Stimulated activated CD8-positive, alpha-beta memory T cell treated with anti-CD3 and anti-CD28 coated beads, Interleukin-4, amount 100 ng/mL, for 4 hours (primary cell): ENCODE measurements at regions not wholly inside any gene's neighbourhood (a gene's known extent, or its start where the extent isn't known, plus 50 kb on each side); places are given as distances from the start of the nearest gene placed in this dataset.
"Not testable (repeated sequence)": the region's sequence is repeated elsewhere in the genome, so short reads cannot be mapped to it uniquely, and the experiment has no call there.

Source experiments
- DNase-seq, 2 donors: peaks; one replicate each; pipeline ENCODE4 v3.0.0-alpha.2; 2020; ENCODE audit warnings: low read depth in 2 of 2, low spot score in 1 of 2

DNA sequence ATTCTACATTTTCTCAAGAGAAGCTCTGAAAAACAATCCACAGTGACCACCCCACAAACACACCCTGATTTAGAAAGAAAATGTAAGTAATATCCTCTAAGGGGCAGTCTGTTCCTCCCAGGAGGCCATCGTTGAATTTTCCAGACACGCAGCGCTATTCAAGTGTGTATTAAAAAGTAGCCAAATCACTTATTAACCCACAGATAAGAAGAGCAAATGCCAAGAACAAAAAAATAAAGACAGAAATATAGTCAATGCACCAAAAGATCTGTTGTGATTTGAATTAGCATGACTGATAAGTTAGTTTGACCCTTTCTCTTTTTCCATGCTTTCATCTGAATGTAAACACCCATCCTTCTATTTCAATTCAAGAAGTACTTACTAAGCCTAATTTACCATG, 622.8 kb upstream of the ZNF385D start:
- no peak for DNase-seq

DNA sequence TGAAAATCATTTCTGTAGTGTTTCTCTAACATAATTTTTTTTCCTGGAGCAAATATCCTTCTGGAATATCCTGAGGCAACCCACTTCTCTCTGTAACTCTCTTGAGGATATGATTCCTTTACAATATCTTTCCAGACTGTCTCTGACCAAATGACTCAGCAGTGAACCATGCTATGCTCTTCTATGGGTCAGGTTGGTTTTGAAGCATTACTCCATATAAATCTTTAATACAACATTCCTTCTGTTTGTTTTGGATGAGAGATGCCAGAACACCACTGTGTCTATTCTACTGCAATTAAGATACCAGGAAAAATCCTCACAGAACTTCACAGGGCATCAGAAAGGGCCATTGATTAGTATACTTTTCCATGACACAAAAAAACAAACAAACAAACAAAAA, 626.4 kb upstream of the ZNF385D start:
- no peak for DNase-seq

DNA sequence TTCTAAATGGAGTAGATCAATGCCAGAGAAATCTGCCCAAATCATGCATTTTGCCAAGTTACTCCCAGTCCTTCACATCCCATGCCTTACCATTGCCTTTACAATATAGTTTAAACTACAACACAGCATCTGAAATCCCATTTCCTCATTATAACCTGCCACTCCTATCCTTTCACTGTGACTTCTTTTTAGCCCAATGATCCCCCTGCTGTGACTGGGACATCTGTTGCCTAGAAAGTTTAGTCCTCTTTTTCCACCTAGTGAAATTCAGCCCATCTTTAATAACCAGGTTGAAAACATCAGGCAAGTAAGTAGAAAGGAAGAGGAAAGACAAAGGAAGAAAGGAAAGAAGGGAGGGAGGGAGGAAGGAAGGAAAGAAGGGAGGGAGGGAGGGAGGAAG, 627.9 kb upstream of the ZNF385D start:
- DNase-seq, result no peak

DNA sequence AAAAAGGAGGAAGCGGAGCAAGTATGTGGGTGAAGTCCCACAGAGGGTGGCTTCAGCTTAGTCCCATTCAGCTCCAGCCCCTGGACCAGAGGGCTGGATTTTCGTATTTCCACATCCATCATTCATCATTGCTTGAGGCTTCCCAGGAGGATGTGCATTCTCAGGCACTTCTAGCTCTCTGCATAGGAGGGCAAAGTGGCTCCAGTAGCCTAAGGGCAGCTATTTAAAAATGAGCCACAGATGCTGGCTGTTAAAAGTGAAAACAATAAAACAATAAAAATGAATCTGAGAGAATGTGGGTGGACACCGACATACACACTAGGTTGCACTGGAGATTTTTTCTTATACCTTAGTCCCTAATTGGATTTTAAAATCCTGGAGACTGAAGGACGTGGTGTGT, 629.2 kb upstream of the ZNF385D start:
- DNase-seq, result no peak

DNA sequence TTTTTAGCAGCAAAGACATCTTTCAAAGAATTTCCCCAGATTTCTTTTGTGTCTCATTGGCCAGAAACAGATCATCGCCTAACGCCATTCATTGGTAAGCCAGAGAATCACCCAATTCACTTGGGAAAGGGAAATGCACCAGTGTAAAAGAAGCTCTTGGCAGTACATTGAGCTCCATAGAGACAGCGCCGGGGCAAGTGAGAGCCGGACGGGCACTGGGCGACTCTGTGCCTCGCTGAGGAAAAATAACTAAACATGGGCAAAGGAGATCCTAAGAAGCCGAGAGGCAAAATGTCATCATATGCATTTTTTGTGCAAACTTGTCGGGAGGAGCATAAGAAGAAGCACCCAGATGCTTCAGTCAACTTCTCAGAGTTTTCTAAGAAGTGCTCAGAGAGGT, 630.6 kb upstream of the ZNF385D start:
- DNase-seq, result peak in 1 of 2 donors; percentile 2

DNA sequence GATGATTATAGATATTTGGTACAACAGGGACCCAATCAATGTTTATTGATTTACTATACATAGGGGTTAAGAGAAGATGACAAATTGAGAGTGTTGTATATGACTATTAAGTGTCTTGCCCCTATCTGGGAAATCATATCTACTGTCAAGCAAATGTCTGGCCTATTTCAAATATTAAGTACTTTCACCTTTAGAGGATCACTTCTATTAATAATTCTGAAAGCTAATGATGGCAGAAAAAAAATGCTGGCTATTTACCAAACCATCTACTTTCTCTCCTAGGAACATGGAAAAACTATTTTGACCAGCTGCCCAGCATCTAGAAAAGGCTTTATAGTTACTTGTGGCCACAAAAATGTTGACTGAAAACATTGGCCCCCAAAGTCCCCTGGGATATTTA, 632.3 kb upstream of the ZNF385D start:
- no peak for DNase-seq

DNA sequence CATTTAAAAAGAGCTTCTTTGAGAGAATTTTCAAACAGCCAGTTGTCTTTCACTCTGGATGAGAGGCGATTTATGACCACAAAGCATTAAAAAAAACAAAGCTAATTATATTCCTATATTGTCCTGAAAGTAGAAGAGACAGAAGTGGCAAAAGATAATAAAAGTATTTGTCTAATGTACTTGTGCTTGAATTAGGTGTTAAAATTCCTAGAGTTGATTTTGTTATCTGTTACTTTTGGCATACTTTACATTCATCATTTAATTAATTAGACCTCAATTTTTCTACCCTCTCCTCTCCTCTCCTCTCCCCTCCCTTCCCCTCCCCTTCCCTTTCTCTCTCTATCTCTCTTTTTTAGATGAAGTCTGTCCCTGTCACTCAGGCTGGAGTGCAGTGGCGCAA, 635.1 kb upstream of the ZNF385D start:
- no peak for DNase-seq

DNA sequence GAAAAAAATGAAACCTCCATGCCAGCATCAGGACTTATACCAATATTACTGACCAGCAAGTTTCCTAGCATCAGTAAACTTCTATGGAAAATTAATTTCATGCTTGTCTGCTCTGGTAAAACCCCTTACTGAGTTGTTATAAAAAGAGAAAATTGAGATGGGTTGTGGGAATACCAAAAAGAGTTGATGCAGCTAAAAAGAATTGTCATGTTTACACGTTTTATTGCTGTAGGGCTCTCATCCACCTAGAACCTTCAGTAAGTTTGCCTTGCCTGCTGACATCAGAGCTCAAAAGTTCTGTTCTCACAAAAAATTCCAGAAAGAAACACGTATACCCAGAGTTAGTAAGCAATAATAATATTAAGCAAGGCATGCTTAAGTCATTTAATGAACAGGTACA, 641.3 kb upstream of the ZNF385D start:
- no peak for DNase-seq

DNA sequence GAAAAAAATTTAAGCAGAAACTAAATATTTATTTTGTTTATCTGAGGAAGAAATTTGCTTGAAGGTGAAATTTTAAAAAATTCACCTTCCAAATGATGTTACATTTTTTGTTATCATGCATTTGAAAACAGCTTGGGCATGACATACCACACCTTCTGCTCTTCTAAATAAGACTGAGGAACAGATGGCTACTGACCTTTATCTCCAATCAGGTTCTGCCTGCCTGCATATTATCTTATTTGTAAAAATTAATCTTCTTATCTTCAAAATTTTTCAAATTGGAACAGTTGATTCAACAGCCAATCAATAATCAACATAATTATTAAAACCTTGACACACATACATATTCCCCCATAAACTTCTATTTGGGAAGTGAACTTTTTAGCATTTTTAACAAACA, 641.8 kb upstream of the ZNF385D start:
- DNase-seq, result no peak

DNA sequence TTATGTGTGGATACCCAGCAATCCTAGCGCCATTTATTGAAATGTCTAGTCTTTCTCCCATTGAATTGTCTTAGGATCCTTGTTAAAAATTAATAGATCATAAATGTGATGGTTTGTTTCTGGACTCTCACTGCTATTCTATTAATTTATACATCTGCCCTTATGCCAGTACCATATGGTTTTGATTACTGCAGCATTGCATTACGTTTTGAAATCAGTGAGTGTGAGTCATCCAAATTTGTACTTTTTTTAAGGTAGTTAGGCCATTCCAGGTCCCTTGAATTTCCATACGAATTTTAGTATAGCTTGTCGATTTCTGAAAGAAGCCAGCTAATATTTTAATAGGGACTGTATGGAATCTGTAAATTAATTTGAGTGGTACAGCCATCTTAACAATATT, 648.6 kb upstream of the ZNF385D start:
- DNase-seq, result no peak

DNA sequence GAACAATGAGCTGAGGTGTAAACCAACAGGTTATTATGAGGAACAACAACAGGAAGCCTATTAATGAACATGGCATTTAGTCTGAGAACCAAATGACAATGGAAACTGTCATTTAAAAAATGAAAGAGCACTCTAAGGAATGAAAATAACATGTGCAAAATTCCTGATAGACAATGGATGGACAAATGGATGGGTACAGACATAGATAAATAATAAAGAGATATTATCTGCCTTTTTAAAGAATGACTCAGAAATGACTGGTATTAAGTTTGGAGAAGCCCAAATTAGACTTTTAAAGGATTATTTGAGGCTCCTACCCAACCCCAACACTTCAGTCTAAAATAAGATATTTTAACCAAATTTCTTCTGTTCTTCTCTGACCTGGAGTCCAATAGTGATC, 650.5 kb upstream of the ZNF385D start:
- no peak for DNase-seq

DNA sequence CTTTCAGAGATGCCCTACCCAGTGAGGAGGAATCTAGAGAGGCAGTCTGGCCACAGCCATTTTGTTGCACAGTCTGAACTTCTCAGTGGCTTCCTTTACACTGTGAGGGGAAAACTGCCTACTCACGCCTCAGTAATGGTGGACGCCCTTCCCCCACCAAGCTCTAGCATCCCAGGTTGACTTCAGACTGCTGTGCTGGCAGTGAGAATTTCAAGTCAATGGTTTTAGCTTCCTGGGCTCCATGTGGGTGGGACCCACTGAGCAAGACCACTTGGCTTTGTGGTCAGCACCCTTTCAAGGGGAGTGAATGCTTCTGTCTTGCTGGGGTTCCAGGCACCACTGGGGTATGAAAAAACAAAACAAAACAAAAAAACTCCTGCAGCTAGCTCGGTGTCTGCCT, 663.2 kb upstream of the ZNF385D start:
- DNase-seq, result no peak

DNA sequence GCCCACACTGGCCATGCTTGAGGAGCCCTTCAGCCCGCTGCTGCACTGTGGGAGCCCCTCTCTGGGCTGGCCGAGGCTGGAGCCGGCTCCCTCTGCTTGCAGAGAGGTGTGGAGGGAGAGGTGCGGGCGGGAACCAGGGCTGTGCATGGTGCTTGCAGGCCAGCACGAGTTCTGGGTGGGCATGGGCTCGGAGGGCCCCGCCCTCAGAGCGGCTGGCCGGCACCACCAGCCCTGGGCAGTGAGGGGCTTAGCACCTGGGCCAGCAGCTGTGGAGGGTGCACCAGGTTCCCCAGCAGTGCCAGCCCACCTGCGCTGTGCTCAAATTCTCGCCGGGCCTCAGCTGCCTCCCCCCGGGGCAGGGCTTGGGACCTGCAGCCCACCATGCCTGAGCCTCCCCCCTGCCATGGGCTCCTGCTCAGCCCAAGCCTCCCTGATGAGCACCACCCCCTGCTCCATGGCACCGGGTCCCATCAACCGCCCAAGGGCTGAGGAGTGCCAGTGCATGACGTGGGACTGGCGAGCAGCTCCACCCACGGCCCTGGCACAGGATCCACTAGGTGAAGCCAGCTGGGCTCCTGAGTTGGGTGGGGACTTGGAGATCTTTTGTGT, 665.9 kb upstream of the ZNF385D start:
- DNase-seq, result not testable (repeated sequence)

DNA sequence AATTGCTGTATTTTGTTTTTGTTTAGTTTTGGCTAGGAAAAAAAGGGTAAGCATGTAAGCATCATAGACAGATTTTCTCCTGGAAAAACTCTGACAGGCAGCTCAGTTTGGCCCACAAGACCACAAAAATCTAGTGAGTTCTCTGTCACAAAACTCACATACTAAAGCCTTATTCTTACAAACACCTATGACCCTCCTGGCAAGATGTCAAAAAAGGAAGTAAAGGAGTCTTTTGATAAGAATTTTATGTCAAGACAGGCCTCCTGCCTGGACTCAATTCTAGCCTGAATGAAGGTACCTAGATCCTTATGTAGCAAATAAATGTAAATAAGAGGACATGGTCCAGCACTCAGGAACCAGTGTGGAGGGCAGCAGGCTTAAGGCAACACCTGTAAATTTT, 668.3 kb upstream of the ZNF385D start:
- DNase-seq, result no peak

DNA sequence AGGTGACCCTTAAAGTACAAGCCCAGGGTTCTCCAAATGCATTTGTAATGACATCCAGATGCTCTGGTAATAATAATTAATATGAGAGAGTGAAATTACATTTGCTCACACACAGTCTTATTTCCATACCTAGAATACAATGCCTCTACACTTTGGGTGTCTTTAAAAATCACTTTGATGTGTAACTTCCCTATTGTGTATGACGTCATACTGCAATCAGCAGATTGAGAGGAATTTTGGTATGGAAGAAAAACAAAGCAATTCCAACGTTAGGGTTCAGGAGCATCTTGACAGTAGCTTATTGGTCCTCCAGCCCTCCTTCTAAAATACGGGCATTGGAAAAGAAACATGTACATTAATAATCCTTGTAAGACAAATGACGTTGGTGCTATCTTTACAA, 670.6 kb upstream of the ZNF385D start:
- DNase-seq, result no peak

DNA sequence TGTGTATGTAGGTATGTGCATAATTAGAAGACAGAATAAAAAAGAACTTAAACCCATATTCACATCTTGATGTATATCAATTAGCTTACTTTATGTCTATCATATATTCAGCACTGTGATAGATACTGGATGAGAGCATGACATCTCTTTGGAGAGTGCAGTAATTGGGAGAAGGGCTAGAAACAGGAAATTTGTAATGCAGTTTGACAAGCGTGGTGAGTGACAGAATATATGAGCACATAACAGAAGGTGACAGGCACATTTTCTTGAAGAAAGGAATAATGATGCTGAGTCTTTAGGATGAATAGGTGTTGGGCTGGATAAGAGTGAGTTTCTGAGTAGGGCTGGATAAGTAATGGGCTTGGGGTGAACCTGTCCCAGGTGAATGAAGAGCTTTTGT, 680.3 kb upstream of the ZNF385D start:
- no peak for DNase-seq

DNA sequence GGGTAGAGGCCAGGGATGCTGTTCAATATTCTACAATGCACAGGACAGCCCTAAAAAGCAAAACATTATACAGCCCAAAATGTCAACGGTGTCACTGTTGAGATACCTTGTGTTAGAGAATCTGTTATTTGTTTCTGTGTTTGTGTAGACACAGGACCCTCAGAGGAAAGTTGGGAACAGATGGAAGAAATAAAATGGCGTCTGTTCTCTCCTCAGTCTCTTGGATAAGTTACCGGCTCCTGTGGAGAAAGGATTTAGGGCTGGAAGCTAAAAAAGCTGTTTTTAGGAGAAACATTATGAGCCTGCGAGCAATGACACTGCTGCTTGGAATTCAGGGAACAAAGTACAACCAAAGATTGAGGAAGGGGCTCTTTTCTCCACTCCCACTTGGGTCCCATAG, 688.6 kb upstream of the ZNF385D start:
- DNase-seq, result no peak

DNA sequence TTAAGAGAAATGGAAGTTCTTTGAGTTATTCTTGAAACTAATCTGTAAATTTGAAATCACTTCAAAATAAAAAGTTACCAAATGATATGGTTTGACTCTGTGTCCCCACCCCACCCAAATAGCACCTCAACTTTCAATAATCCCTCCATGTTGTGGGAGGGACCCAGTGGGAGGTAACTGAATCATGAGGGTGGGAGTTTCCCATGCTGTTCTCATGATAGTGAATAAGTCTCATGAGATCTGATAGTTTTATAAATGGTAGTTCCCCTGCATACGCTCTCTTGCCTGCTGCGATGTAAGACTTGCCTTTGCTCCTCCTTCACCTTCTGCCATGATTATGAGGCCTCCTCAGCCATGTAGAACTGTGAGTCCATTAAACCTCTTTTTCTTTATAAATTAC, 690.7 kb upstream of the ZNF385D start:
- DNase-seq, result no peak

DNA sequence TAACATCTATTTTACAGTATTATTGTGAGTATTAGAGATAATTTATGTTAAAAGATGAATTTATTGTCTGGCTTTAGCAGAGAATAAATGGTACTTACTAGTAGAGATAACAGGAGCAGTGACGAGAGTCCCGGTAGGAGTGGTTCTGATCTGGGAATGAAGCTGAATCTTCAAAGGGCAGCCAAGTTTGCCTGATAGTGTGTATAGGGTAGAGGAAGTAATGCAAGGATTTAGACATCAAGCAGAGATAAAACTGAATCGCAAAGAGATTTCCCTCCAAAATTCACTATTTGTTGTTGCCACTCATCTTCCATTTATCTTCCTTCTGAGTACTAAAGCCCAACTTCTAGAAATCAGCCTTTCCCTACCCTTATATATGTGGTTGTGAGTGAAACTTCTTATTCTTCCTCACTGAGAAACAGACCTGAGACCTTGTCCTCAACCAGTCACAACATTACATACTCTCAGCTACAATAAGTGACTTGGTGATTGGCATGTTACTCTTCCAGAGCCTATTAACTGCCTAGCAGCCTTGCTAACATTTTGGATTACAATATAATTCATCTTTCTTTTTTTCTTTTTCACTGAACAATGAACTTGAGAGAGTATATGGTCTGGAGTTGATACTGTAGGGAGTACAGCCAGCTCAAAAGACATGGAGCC, 692.7 kb upstream of the ZNF385D start:
- no peak for DNase-seq

DNA sequence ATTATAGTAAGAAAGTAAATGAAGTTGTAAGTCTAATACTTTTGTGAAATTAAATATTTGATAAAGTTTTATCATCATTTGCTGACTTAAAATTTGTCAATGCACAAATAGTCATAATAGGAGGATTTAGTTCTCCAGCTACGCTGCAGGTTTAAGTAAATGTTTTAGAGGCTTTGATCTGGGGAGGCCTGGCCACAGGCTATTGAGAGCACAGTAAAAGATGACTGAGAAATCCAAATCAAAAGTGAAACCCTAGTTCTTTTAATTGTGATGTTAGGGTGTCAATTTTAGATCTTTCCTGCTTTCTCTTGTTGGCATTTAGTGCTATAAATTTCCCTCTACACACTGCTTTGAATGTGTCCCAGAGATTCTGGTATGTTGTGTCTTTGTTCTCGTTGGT, 694.3 kb upstream of the ZNF385D start:
- not testable (repeated sequence) for DNase-seq

DNA sequence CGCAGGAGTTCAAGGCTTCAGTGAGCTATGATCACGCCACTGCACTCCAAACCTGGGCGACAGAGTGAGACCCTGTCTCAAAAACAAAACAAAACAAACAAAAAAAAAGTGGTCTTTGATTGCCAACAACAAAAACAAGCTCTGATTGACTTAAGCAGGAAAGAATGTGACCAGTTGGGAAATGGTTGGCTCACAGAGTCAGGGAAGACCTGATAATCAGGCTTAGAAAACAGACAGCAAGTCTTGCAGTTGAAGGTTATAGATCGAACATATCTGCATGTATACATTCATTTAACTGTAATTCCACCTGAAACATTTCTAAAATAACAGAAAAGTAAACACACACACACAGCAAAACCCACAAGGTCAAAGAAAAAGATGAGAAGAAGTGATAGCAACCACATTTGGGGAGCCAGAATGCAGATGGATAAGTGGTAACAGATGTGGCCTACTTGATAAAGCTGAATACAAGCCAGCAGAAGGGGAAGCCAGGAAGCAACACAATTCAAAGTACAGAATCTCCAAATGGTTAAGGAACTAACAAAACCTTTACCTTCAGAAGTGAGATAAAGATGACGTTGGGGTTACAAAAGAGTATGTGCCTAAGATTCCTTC, 699.9 kb upstream of the ZNF385D start:
- DNase-seq, result no peak

DNA sequence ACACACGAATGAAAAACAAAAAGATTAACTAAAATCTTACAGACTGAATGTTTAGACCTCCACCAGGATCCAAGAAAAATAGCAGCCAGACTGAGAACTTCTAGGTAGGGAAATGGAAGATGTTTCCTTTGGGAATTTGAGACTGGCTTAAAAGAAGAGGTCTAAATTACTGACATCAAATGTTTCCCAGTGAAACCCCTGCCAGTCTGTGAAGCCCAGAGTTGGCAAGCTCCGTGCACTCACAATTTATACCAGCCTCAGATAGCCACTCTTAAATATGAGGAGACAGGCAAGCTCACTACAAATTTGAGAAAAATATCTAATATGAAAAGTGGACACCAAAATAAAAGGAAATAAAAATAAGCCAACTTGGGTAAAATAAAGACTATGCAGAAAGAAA, 700.5 kb upstream of the ZNF385D start:
- DNase-seq, result no peak
